Superior temporal gyrus (tissue), 1 donor: ENCODE measurements at regions not wholly inside any gene's neighbourhood (a gene's known extent, or its start where the extent isn't known, plus 50 kb on each side); places are given as distances from the start of the nearest gene placed in this dataset.

Source experiments
- DNase-seq: peaks from one replicate; pipeline ENCODE4 v3.0.0-alpha.2; 2016; ENCODE audit errors: extremely low spot score

DNA sequence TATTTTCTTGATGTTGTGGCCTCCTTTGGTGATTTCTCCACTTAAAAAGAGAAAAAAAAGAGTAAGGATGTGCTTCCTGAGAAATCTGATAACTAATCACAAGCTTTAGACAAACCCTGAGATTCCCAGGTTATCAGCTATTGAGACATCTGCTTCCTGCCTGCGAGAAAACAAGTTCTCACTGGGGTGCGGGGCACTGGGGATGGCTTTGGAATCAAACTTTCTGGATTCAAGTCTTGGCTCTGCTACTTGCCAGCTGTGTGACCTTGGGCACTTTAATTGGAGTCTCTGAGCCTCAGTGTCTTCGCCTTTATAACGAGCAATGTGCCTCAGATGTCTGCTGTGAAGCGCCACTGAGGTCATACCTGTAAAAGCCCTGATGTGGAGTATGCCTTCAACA, 152.5 kb upstream of the NAV2 start:
- no peak for DNase-seq

GRCh38 chr11:19559746-19560145, 152.9 kb upstream of the NAV2 start:
- DNase-seq = no peak

DNA sequence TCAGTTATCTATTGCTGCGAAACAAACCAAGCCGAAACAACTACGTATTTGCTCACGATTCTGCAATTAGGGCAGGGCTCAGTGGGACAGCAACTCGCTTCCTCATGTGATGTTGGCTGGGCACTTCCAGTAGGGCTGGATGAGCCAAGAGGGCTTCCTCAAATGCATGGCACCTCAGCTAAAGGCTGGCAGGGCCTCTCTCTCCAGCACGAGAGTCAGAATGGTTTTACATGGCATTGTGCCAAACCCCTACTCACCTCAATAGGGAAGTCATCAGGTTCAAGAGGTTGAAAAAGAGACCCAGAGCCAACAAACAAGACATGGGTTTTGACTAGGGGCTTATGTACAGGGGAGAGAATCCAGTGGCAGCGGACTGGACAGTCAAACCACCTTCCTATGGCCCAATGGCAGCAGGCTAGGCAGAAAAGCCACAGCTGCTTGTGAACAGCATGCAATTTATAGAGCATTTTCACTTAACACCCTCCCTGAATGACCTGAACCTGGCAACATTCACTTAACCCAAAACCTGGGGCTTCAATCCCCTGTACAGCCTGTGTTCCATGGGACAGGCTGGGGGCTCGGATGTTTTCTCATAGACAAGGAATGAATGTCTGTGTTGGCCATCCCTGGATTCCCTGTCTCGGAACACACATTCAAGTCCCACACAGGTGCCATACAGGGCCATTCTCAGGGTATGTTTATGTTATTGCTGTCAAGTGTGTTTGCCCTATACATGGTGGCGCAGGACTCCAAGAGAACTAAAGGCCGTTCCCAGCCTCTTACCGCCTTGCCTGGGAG, 154.2 kb upstream of the NAV2 start:
- DNase-seq = no peak

GRCh38 chr11:19557720-19558140, 154.9 kb upstream of the NAV2 start:
- DNase-seq = peak; percentile 95

DNA sequence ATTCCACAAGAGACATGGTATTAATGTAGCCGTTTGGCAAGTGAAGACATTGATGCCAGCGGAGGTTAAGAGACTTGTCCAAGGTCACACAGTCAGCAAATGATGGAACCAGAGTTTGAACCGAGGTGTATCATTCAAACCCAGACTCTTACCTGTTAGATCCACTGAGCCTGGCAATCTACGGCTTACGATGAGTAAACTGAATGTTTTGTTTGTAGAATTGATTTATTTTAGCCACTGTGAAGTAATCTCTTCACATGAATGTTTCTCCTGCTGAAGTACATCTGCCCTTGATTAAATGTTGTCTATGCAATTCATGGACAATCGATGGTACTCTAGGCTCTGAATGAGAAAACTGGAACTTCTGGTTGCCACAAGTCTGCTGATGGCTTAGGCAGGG, 155.5 kb upstream of the NAV2 start:
- DNase-seq = no peak

- DNase-seq = no peak
These were observed 157.4 kb upstream of the NAV2 start for GRCh38 chr11:19555266-19555665.

DNA sequence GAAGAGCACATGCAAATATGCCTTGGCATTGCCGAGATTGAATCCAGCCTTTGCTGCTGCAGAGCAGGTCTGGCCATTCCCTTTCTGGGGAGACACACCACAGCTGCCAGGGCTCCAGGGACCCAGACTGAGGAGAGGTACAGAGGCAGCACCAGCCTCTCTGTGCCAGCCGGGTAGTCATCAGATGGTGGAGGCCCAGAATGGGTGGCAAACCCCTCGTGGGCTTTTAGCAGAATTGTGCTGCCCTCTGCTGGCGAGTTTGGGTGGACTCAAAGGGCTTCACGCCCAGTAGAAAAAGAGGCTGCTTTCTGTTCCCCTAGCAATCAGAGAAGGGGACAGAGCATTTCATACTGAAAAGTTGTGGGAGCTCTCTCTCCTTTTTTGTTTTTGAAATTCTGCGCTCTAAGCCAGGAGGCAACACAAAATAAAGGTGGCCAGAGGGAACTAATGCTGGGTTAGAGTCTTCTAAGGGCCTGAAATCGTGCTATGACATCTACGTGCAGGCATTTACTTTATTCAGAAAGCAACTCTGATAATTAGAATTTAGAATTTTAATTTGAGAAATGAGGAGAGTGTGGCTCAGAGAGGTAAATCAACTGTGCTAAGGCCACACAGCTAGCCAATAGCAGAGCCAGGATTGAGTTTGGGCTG, 158.8 kb upstream of the NAV2 start:
- DNase-seq = peak; percentile 98

- no peak for DNase-seq
These were observed 159.9 kb upstream of the NAV2 start for GRCh38 chr11:19552656-19553260.

DNA sequence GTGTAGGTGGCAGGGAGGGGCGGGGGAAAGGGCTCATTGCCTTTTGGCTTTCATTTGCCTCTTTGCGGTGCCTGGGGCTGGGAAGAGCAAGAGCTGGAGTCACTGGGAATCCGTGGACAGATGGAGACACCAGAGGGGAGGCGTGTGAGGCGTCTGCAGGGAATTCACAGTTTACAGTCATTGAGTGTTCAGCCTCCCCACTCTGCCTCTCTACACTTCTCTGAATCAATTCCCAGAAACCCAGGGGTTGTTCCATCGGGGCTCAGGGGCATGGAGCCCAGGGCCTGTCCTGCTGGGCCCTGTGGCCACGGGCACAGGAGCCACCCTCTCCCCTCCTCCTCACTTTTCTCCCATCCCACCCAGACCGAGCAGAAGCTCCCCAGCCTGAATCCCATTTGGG, 160.5 kb upstream of the NAV2 start:
- DNase-seq = peak; percentile 50

DNA sequence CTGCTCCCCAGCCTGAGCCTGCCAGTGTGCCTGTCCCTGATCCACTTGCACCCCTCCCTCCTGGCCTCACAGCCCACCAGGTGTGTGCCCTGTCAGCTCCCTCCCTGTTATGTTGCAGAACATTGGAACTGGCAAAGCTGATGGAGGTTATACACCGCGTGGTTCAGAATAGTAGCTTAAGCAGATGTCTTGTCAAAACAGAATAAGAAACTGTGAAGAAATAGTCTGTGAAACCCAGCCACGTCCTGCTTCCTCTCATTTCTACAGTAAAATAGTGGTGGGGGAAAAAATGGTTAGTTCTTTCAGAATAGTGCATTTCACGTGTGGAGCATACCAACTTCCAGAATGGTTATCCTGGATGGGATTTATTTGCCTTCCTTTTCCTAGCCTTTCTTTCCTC, 161.2 kb upstream of the NAV2 start:
- DNase-seq = peak; percentile 56

DNA sequence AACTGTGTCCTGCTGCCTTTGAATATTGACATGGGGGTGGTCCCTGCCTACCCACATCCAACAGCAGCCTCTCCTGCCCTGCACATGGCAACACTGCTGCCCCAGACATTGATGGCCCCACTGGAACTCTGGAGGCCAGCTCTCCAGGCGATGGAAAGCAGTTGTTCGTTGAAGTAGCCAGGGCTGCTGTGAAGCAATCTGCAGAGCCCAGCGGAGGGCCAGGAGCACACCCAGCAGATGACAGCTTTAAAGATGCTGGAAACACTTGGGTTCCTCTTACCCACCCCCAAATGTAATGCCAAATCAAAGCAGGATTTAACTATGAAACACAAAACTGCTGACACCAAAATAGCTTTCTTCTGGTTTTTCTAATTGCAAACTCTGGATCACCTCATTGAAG, 165.6 kb upstream of the NAV2 start:
- DNase-seq = no peak

- DNase-seq = no peak
These were observed 166.3 kb upstream of the NAV2 start for GRCh38 chr11:19546325-19546724.

- DNase-seq = no peak
These were observed 171.1 kb upstream of the NAV2 start for GRCh38 chr11:19541521-19542049.

GRCh38 chr11:19539861-19540260, 172.8 kb upstream of the NAV2 start:
- DNase-seq = peak; percentile 73

DNA sequence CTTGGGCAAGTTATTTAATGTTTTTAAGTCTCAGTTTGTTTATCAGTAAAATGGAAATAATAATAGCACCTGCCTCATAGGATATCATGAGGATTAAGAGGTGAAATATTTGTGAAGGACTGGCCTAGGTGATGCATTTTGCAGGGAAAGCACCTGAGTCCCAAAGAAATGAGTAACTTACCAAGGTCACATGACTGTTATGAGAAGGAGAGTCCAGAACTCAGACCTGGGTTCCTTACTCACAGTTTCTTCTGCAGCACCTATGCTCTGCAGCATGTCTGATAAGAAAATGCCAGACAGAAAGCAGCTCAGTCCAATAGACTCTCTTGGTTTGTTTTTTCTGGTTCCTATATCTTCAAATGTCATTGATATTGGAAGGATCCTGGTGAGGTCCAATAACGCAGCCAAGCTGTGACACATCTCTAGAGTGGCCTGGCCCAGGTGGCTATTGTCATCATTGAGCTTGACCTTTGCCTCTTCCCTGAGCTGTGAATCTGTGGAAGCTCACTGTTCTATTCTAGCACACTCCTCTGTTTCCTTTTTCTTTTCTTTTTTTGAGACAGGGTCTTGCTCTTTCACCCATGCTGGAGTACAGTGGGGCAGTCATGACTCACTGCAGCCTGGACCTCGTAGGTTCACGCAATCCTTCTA, 174.7 kb upstream of the NAV2 start:
- no peak for DNase-seq

DNA sequence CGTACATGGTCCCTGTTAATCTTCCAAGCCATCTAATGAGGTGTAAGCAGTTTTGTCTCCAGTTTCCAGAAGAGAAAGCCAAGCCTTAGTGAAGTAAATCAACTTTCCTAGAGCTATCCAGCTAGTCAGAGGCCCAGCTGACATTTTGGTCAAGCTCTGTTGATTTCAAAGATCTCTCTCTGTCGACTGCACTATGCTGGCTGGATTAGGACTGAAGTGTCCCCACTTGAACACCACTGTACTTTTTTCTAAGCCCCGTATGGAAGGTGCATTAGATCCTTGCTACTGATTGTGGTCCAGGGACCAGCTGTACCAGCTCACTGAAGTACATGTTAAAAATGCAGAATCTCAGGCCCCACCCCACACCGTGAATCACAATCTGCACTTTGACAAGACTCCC, 176.5 kb upstream of the NAV2 start:
- DNase-seq = no peak

GRCh38 chr11:19530505-19530904, 182.1 kb upstream of the NAV2 start:
- DNase-seq = no peak

DNA sequence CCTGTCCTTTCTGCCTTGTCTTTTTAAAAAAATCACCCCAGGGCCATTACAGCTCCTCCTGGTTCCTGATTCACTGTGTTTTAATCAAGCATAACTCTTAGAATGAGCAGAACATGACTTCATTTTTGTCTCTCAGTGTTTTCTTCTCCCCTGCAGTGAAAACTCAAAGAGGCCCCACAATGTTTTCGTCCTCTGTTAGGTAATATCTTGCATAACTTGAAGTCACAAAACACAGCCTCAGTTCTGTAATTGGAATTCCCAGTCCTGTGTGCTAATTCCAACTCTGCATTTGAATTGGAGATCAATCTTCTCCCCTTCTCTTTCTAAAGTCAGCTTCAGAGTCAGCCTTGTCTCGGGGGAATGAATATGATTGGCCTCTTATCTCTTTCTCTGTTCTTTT, 186.5 kb upstream of the NAV2 start:
- no peak for DNase-seq

GRCh38 chr11:19525714-19526113, 186.9 kb upstream of the NAV2 start:
- no peak for DNase-seq

GRCh38 chr11:19525276-19525675, 187.4 kb upstream of the NAV2 start:
- no peak for DNase-seq

DNA sequence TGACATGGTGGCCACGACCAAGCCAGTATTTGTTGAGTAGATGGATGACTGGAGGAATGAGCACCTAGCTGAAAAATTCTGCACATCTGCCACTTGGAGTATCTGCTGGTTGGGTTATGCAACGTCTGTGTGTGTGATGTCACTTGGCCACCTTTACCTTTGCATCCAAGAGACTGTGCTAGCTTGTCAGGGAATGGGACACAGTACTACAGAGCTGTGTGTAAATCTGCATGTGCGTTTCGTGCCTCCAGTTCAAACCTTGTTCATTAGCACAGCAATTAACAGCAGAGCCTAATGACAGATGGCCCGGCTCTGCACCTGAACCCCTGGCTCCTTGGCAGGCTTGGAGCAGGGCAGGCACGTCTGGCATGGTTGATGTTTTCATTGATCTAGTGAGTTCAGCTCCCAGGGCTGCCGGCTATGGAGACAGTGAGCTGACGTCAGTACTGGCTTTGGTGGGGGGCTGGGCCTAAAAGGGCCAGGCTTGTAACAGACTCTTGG, 188.4 kb upstream of the NAV2 start:
- peak; percentile 78 for DNase-seq

DNA sequence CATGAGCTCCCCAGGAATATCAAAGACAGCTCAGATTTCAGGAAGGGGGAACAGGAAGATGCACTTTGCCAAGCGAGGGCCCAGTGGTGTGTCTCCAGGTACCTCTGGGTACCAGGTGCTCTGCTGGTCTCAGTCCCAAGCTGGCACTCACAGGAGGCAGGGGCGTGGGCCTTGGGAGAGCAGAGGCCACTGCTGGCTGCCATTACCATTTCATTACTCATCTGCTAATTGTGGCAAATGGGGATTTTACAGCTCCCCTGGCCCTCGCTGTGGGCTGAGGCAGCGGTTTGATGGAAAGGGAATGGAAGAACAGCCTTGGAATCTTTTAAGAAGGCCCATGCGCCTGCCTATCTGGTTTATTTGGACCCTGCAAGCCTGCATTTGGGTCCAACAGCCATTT, 192.0 kb upstream of the NAV2 start:
- no peak for DNase-seq
